ENCODE measurements at regions not wholly inside any gene's neighbourhood (a gene's known extent, or its start where the extent isn't known, plus 50 kb on each side); places are given as distances from the start of the nearest gene placed in this dataset.

- WGBS, 2 experiments (ENCODE audit: insufficient coverage in 1 of 2, insufficient read length in 1 of 2): no CpG with 5 or more reads among the region's 1 CpG
These were observed 105.9 kb upstream of the CARMIL1 start for GRCh38 chr6:25173246-25173645.

GRCh38 chr6:25173951-25174474, 105.2 kb upstream of the CARMIL1 start:
- WGBS, 2 experiments (ENCODE audit: insufficient coverage in 1 of 2, insufficient read length in 1 of 2): 87% methylated on average over 4 of the region's 4 CpGs; no CpG with 5 or more reads in 1 of the 2 experiments
- no peak overlapping the region for H3K27ac ChIP-seq (ENCODE audit: low read depth, low read length)
- no peak overlapping the region for H3K4me3 Mint-ChIP-seq

More at GRCh38 chr6:25173246-25173645, 105.9 kb upstream of the CARMIL1 start:
- no peaks in the 10 kb centered on the region for H3K9me3 ChIP-seq (ENCODE audit: control insufficient read depth, low read length)
- no peaks in the 10 kb centered on the region for H3K36me3 ChIP-seq (ENCODE audit: control insufficient read depth, insufficient read depth, low read length)
- H3K36me3 Mint-ChIP-seq (ENCODE audit: low read depth): no peaks in the 10 kb centered on the region
- H3K27ac Mint-ChIP-seq: no peak overlapping the region
- no peak overlapping the region for H3K9ac ChIP-seq (ENCODE audit: extremely low read depth, low read length, poor library complexity, severe bottlenecking)
- H3K27ac ChIP-seq (ENCODE audit: low read depth, low read length): no peak overlapping the region
- no peaks in the 10 kb centered on the region for H3K27me3 ChIP-seq (ENCODE audit: control insufficient read depth, insufficient read depth, low read length, poor library complexity, severe bottlenecking)
- no peaks in the 10 kb centered on the region for H3K9me3 Mint-ChIP-seq
- TF ChIP-seq CTCF (conservative IDR thresholded peaks at IDR 0.05): no peak
- H3K4me3 ChIP-seq (ENCODE audit: low read length): no peak overlapping the region
- no peaks in the 10 kb centered on the region for H3K4me1 ChIP-seq (ENCODE audit: control insufficient read depth, insufficient read depth, low read length)
- DNase-seq: no peak
- no peak overlapping the region for H3K4me3 Mint-ChIP-seq
- H3K4me1 Mint-ChIP-seq: no peaks in the 10 kb centered on the region
- H3K27me3 Mint-ChIP-seq (ENCODE audit: insufficient read depth): peaks cover 1% of the 10 kb centered on the region

GRCh38 chr6:25174678-25175077, 104.5 kb upstream of the CARMIL1 start:
- no peak for TF ChIP-seq CTCF (conservative IDR thresholded peaks at IDR 0.05)
- no peak overlapping the region for H3K27ac Mint-ChIP-seq
- Histone ChIP-seq H3K4me3 (ENCODE audit: low read length) (no peak overlapping the region), H3K4me1 (ENCODE audit: control insufficient read depth, insufficient read depth, low read length) (no peaks in the 10 kb centered on the region), H3K9me3 (ENCODE audit: control insufficient read depth, low read length) (no peaks in the 10 kb centered on the region), H3K9ac (ENCODE audit: extremely low read depth, low read length, poor library complexity, severe bottlenecking) (no peak overlapping the region), H3K27me3 (ENCODE audit: control insufficient read depth, insufficient read depth, low read length, poor library complexity, severe bottlenecking) (no peaks in the 10 kb centered on the region), H3K27ac (ENCODE audit: low read depth, low read length) (no peak overlapping the region), H3K36me3 (ENCODE audit: control insufficient read depth, insufficient read depth, low read length) (no peaks in the 10 kb centered on the region)
- no peaks in the 10 kb centered on the region for H3K36me3 Mint-ChIP-seq (ENCODE audit: low read depth)
- 95 to 100% methylated on average over 4 to 6 of the region's 6 CpGs for WGBS, 2 experiments (ENCODE audit: insufficient coverage in 1 of 2, insufficient read length in 1 of 2)
- no peak overlapping the region for H3K4me3 Mint-ChIP-seq
- no peaks in the 10 kb centered on the region for H3K4me1 Mint-ChIP-seq
- peaks cover 1% of the 10 kb centered on the region for H3K27me3 Mint-ChIP-seq (ENCODE audit: insufficient read depth)
- H3K9me3 Mint-ChIP-seq: no peaks in the 10 kb centered on the region
- no peak for DNase-seq

More at GRCh38 chr6:25173951-25174474, 105.2 kb upstream of the CARMIL1 start:
- no peak overlapping the region for H3K4me3 ChIP-seq (ENCODE audit: low read length)
- Mint-ChIP-seq H3K27me3 (ENCODE audit: insufficient read depth) (peaks cover 1% of the 10 kb centered on the region), H3K9me3 (no peaks in the 10 kb centered on the region), H3K4me1 (no peaks in the 10 kb centered on the region), H3K27ac (no peak overlapping the region), H3K36me3 (ENCODE audit: low read depth) (no peaks in the 10 kb centered on the region)
- no peak for TF ChIP-seq CTCF (conservative IDR thresholded peaks at IDR 0.05)
- no peak overlapping the region for H3K9ac ChIP-seq (ENCODE audit: extremely low read depth, low read length, poor library complexity, severe bottlenecking)
- H3K36me3 ChIP-seq (ENCODE audit: control insufficient read depth, insufficient read depth, low read length): no peaks in the 10 kb centered on the region
- no peak for DNase-seq
- no peaks in the 10 kb centered on the region for H3K4me1 ChIP-seq (ENCODE audit: control insufficient read depth, insufficient read depth, low read length)
- H3K27me3 ChIP-seq (ENCODE audit: control insufficient read depth, insufficient read depth, low read length, poor library complexity, severe bottlenecking): no peaks in the 10 kb centered on the region
- H3K9me3 ChIP-seq (ENCODE audit: control insufficient read depth, low read length): no peaks in the 10 kb centered on the region
